NK-92 treated with Interleukin-12 subunit alpha and Interleukin-12 subunit beta, amount 100 ng/mL, for 24 hours (cell line): ENCODE measurements at regions not wholly inside any gene's neighbourhood (a gene's known extent, or its start where the extent isn't known, plus 50 kb on each side); places are given as distances from the start of the nearest gene placed in this dataset.

Source experiments
- DNase-seq: peaks from one replicate; lab custom pipeline; 2025; lab: John Stamatoyannopoulos, UW

DNA sequence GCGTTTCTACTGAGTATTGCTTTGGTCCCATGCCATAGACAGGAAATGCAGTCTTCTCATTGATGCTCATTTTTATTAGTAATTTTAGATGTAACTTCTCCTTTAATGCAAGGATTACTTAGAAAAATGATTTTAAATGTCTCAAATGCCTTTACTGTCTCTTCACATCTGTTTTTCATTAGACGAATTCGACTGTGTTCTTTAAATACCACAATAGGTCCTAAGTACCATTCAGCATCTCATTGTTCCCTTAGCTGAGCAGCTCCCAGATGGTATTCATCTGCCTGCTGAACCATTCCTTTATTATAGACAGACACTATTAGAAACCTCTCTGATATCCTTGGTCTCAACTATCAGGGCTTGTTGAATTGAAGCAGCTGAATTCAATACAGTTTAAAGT lies 113.6 kb downstream of the LSMEM1 start:
- DNase-seq, result no peak

- no peak for DNase-seq
Observed at GRCh38 chr7:112596260-112596659, 115.5 kb downstream of the LSMEM1 start.

DNA sequence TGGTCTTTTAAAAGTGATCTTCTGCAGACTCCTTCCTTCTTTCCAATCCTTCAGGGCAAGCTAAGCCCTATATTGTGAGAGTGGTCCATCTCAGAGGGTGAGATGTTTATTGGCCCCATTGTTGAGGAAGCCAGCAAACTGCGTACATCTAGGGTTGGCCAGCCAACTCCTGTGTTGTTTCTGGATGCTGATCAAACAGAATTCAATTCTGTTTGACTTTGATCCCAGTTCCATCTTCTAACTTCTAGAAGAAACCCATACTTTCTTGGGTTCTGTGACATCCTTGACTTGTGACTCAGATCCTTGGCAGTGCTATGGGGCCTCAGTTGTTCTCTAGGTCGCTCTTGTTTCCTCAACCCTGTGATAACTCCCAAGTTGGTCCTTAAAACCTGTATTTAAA lies 116.2 kb downstream of the LSMEM1 start:
- no peak for DNase-seq

DNA sequence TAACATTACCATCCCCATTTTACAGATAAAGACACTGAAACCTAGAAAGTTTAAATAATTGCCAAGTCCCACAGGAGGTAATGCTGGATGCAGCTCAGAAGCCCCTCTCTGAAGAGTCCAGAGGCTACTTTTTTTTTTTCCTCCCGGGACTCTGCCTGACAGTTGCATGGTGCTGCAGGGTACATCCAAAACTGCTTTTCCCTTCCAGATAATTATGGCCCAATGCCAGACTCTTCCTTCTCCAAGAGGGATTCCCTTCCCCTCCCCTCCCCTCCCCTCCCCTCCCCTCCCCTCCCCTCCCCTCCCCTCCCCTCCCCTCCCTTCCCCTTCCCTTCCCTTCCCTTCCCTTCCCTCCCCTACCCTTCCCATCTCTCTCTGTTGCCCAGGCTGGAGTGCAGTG lies 122.9 kb downstream of the LSMEM1 start:
- DNase-seq, result no peak

DNA sequence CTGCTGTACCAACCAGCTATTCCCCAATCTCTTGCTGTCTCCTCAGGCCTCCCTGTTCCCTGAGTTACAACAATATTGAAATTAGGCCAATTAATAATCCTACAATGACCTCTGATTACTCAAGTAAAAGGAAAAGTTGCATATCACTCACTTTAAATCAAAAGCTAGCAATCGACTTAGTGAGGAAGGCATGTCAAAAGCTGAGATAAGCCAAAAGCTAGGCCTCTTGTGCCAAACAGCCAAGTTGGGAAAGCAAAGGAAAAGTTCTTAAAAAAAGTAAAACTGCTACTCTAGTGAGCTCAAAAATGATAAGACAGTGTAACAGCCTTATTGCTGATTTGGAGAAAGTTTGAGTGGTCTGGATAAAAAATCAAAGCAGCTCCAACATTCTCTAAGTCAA lies 129.8 kb downstream of the LSMEM1 start:
- DNase-seq, result no peak

- DNase-seq, result no peak
Observed at GRCh38 chr7:112615701-112616100, 134.9 kb downstream of the LSMEM1 start.

GRCh38 chr7:112616295-112616694 lies 135.5 kb downstream of the LSMEM1 start:
- no peak for DNase-seq

- no peak for DNase-seq
Observed at GRCh38 chr7:112619343-112619742, 138.6 kb downstream of the LSMEM1 start.

DNA sequence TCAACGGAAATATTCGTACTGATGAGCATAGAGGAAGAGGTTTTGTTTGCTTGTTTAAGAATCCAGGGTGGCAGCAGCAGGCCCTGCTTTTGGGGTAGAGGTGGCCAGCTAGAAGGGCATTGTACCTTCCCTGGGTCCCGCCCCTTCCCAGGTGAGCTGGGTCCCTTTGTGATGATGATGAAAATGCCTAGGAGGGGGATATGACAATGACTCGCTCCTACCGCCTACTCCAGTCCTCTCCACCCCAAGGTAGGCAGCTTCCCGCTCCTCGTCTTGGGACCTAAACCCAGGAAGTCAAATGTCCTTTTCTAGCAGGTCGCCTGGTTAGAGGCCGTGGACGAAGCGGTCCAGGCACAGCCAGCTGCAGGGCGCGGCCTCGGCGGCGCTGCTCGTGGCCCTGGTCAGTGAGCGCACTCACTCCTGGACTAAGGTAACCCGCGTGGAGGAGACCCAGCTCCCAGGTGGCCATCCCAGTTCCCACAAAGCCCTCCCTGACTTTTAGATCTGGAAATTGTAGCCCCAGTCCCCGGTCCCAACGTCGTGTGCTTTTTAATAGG lies 141.4 kb downstream of the LSMEM1 start:
- DNase-seq, result no peak

DNA sequence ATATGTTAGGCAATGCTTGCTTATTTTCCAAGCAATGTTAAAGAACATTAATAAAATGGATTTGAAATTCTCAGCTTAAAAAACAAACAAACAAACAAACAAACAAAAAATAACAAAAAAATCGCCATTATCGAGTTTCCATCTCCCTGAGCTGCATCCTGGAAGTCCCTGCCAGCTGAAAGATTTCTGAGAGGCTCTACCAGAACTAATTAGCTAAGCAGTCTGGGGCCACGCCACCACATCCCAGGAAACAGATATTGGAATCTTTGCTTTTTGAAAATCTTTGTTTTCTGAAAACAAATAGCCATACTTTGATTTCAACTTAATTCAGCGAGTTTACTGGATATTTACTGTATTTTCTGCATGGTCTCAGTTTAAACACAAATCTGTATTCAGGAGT lies 143.6 kb downstream of the LSMEM1 start:
- no peak for DNase-seq

DNA sequence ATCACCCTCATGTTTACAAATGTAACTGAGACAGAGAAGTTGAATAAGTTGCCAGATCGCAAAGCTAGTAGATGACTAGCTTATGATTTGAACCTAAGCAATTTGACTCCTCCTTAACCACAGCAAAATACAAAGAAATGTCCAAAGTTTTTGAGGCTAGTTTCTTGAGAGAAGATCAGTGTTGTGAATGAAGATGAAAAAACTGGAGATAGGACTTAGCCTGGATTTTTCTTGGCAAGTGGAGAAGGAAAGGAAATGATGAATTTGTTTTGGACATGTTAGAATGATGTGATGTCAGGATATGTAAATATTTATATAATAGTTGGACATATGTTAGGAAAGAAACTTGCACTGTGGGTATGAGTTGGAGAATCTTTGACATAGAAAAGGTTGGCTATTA lies 149.8 kb downstream of the LSMEM1 start:
- DNase-seq, result no peak

DNA sequence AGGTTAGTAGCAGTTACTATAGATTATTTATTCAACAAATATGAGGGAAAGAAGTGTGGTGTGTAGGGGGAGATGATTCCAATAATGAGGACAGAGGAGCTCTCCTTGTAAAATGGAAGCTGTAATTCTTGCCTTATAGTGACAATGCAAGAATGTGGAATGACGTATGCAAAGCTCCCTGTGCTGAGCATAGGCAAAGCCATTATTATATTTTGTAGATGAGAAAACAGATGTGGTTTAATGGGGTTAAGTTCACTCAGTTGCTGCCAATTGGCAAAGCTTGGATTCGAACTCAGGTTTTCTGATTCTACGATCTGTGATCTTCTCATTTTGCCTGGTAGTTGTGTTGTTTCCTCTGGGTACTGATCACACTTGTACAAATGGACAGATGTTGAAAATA lies 153.3 kb downstream of the LSMEM1 start:
- DNase-seq, result no peak

DNA sequence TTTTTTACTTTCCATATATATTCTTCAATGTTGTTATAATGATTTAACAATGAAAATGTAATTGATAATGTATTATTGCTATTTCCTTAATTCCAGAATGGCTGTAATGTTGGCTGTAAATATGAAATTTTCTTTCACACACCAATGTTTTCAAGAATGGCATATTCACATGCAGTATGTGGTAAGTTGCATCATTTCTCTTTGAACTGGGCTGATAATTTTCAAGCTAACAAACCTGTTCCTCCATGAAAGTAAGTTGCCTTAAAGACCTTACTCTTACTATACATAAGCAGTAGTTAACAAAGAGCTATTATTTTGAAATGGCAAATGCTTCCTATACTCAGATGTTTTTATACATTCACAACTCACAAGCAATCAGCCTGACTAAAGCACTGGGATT lies 154.5 kb downstream of the TMEM168 start:
- no peak for DNase-seq

- no peak for DNase-seq
Observed at GRCh38 chr7:112638675-112639400, 151.4 kb downstream of the TMEM168 start.

DNA sequence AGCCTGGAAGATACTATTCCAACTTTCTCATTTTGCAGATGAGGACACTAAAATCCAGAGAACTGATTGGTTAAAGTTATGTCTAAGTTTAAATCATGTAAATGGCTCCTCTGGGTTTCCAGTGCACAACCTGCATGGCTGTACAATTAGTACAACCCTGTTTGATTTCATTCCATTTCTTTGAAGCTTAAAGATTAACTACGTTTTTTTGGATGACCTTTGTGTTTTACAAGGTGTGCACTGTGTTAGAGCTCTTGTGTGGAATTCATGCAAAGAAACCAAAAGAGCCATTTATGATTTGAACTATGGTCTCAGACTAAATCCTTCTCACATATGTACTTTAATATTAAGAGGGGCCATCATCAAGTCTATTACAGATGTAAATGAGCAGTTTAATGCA lies 149.5 kb downstream of the TMEM168 start:
- DNase-seq, result no peak

DNA sequence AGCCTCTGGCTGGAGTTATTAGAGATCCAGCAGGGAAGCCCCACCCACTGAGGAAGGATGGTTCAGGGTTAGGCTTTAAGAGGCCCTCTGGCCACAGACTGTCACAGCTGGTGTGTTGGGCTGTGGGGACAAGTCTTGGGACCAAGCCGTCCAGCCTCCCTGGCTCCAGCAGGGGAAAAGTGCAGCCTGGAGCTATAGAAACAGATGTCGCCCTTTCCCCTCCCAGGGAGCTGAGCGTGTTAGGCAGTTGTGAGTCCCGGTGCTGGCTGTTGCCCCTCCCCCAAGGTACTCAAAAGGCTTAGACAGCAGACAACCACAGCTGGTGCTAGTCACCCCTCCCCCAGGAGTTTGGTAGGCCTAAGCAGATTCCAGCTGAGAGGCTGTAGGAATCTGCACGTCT lies 143.4 kb downstream of the TMEM168 start:
- no peak for DNase-seq

DNA sequence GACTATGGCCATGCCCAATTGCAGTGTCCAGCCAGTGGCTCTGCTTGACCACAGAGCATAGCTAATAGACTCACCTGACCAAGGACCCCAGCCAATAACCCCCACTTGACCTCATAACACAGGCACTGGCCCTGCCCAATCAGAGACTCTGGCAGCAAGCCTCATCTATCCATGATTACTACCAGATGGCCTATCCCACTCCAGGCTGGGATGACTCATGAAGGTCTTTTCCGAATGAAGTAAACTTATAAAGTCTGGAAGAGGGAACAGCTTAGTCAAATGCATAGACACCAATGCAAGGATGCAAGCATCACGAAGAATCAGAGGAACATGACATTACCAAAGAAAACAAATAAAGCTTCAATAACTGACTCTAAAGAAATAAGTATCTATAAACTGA lies 141.4 kb downstream of the TMEM168 start:
- DNase-seq, result no peak

GRCh38 chr7:112649560-112649959 lies 140.6 kb downstream of the TMEM168 start:
- DNase-seq, result no peak

- no peak for DNase-seq
Observed at GRCh38 chr7:112654322-112655216, 135.6 kb downstream of the TMEM168 start.

- DNase-seq, result no peak
Observed at GRCh38 chr7:112665709-112666108, 124.5 kb downstream of the TMEM168 start.

- no peak for DNase-seq
Observed at GRCh38 chr7:112668561-112668960, 121.6 kb downstream of the TMEM168 start.

- no peak for DNase-seq
Observed at GRCh38 chr7:112669306-112669705, 120.9 kb downstream of the TMEM168 start.

DNA sequence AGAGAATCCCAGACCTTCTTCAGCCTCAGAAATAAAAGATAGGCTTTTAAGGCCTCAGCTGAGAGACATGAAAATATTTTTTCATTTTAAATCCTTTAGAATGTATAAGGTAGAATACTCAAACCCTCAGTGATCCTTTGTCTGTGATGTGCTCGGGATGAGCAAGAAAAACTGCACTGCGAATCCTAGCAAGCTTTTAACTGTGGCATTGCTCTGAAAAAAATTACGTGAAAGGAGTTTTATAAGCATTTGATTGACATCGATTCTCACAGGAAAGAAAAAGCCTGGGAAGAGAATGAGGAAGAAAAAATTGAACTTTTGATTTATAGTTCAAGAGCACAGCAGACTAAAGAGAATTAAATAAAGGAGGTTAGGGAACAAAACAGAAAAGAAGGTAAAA lies 120.0 kb downstream of the TMEM168 start:
- DNase-seq, result no peak
